GM18868 (cell line): ENCODE measurements at regions not wholly inside any gene's neighbourhood (a gene's known extent, or its start where the extent isn't known, plus 50 kb on each side); places are given as distances from the start of the nearest gene placed in this dataset.
A peak's percentile ranks its signal among the peaks of the same experiment; 100 is the strongest.

Experiments used
- ATAC-seq: cut with Tn5 transposase; IDR thresholded peaks from one replicate; pipeline ENCODE4 v1.9.1; 2021; ENCODE audit warnings: mild to moderate bottlenecking, moderate library complexity; ENCODE audit not compliant: unreplicated experiment

DNA sequence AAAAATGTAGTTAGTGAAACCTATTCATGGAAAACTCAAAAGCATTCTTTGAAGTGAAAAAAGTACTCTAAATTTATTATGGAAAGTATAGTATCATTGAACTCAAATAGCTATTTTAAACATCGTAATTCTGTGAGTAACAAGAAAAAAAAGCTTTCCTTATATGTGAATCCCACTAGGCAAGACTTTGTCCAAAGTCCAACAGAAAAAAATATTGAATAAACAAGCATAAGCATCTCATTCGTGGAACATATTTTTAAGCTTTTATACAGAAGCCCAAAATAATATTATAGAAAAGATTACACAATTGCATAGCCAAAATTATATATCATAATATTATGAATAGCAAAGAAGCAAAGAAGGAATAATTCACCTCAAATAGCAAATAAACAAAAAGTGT, 79.4 kb upstream of the IFNE start:
- ATAC-seq: no peak

GRCh38 chr9:21564175-21564574, 82.1 kb upstream of the IFNE start:
- ATAC-seq: no peak

DNA sequence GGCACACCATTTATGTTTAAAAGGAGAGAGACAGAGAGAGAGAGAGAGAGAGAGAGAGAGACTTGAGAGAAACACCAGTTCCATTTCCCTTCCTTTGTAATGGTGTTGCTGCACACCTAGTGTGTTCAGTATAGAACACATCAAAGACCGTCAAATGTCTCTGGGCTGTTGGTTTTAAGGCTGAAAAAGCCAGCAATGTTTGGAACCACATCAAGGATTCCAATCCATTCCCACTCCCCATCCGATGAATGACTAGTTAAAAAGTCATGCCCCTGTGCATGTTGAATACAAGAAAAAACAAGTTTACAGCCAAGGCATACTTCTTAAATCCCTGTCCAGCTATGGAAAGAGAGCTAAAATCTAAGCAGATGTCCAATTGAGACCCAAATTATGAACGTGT, 83.0 kb upstream of the IFNE start:
- no peak for ATAC-seq

DNA sequence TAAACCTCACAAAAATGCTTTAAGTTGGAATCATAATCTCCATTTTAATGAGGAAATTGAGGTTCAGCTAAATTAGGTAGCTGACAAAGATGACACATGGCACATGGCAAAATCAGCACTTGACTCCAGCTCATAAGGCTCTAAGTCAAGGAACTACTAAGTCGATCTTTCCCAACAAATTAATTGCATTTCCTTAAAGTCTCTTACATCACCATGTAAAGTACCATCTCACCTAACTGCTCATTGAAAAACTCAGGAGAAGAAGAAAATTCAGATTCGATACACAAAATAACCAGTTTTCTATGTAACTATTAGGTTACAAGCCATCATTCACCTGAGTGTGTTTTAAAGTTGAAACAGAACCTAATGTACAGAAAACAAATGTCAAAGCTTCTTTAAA, 85.8 kb upstream of the IFNE start:
- ATAC-seq: no peak

DNA sequence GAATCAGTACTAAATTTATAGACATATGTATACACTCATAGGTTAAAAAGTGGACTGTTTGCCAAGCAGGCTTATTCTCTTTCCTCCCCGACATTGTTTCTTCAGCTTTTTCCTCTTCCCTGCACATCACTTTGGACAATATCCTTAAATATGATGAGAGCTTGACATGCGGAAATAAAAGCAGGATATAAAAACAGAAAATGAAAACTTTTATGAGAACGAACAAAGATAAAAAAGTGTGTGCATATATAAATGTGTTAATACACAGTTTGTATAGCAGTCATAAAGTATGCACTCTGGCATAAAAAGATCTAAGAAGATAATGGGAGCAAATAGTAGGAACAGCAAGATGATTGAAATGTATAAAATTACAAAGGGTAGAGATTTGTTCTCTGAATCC, 86.4 kb upstream of the IFNE start:
- no peak for ATAC-seq

DNA sequence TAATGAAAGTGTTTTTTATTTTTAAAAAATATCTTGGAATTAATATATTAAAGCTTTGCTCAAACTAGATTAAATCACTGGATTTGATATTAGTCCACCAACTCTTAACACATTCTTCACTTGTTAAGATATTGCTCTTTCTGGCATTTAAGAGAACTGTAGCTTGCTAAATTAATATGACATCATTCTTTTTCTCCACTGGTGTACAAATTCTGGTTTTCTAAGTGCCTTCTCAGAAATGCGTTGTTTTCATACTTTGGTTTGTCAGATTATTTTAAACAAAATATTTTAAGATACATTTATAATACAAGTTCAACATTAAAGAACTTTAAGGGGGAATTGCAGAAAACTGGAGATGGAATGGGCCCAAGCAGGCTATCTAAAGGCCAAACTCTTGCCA, 87.6 kb upstream of the IFNE start:
- ATAC-seq: no peak

DNA sequence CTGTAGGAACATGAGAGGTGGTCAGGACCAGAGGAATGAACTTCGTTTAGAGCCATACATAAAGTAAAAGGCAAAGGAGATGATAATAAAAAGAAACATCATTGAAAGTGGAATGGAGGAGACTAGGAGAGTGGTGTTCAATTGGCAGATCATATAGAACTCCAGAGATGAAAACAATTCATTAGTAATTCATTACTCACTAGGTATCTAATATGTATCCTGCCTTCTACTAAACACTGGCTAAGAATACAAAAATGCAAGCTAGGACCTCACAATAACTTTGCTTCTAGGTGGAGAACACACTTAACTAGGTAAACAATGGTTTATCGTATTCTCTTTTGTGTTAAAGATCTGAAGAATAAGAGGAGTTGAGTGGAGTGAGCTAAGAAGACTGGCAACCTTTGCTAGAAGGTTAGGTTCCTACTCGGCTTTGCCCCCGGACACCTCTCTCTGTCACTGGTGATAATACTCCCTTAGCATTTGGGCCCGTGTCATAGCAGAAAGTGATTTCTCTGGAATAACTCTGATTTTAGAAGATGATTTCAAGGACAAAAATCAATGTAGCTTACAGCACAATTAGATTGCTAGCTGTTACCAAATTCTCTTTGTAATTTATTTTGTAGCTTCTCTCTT, 88.6 kb upstream of the IFNE start:
- no peak for ATAC-seq

- ATAC-seq: no peak
Measured at GRCh38 chr9:21574261-21574660, 92.1 kb upstream of the IFNE start.

DNA sequence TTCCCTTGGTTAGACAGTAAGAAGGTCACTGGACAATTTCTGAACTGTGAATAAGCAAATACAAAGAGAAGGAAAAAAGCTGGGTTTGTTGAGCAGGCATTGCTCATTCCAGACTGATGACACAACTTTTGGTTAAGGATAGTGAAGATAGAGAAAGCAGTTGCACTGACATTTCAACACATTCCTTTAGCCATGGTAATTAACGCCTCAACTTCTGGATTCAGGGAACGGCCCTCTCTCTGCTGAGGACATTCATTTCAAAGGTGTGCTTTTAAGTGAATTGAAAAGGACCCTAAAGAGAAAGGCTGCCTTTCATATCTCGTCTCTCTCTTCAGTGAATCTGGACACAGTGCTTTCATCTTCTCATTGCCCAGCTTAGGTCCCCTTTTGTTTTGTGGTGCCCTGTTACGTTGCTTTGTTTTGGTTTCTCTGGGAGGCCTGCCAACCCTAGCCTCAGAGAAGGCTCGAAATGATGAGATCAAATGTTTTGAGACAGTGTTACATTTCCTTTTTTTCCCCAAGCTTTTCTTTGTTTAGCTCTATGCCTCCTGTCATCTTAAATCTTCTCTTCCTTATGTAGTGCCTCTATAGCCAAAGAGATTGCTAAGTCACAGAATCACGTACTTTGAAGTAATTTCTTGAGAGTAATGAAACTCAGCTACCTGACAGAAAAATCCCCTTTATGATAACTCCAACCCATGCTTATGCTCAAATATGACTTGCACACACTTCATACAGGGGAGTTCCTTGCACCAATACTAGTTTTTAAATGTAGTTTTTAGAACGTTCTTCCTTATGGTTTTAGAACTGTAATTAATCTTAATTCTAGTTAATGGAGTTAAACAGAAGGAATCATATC, 94.4 kb upstream of the IFNE start:
- ATAC-seq: peak; percentile 85

GRCh38 chr9:21579247-21579671, 97.1 kb upstream of the IFNE start:
- ATAC-seq: no peak

- no peak for ATAC-seq
Measured at GRCh38 chr9:21579743-21580142, 97.6 kb upstream of the IFNE start.

DNA sequence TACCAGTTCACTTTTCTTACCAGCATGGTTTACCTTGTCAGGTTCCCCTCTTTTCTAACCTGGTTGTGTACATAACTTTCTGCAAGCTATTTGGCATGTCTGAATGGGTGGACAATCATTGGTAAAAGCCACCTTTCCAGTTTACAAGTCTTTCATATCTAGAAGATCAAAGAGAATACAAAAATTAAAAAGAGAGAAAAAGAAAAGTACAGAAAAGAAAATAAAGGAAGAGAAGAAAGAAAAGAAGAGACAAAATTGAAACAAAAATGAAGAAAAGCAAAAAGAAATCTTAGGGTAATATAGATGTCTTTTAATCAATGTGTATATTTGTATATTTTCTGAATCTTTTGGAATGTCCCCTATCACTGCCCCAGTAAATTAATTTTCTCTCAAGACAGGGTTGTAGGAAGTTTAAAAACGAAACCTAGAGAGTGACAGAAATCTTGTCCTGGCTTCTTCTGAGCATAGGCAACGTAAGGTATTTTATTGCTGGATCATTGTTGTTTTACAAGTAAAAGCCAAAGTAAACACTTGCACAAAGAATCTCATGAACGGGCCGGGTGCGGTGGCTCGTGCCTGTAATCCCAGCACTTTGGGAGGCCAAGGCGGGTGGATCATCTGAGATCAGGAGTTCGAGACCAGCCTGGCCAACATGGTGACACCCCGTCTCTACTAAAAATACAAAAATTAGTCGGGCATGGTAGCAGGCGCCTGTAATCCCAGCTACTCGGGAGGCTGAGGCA, 98.7 kb upstream of the IFNE start:
- no peak for ATAC-seq

DNA sequence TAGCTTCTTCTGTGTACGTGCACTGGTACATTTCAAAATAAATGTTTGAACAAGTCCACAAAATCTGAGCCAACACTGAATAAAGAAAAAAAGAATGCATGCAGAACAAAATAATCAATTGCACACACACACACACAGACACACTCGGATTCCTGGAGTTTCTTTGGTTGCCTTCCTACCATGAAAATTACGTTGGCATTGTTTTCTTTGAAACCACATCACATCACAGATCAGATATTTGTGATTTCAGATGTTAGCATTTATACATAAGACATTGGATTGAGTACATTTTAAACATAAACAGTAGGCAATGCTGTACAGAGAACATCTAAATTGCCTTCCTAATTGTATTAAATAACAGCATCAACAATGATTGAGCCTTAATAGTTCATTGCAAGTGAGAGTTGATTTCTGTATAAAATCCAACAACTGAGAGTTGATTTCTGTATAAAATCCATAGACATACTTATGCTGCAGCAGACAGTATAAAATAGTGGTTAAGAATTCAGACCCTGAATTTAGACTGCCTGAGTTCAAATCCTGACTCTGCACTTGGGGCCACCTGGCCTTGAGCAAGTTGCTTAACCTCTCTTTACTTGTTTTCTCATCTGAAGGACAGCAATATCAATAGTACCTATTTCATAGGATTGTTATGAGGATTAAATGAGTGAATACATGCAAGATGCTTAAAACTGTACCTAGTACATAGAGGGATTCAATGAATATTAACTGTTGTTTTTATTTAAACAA, 101.7 kb upstream of the IFNE start:
- no peak for ATAC-seq

GRCh38 chr9:21584890-21585289, 102.8 kb upstream of the IFNE start:
- ATAC-seq: no peak

DNA sequence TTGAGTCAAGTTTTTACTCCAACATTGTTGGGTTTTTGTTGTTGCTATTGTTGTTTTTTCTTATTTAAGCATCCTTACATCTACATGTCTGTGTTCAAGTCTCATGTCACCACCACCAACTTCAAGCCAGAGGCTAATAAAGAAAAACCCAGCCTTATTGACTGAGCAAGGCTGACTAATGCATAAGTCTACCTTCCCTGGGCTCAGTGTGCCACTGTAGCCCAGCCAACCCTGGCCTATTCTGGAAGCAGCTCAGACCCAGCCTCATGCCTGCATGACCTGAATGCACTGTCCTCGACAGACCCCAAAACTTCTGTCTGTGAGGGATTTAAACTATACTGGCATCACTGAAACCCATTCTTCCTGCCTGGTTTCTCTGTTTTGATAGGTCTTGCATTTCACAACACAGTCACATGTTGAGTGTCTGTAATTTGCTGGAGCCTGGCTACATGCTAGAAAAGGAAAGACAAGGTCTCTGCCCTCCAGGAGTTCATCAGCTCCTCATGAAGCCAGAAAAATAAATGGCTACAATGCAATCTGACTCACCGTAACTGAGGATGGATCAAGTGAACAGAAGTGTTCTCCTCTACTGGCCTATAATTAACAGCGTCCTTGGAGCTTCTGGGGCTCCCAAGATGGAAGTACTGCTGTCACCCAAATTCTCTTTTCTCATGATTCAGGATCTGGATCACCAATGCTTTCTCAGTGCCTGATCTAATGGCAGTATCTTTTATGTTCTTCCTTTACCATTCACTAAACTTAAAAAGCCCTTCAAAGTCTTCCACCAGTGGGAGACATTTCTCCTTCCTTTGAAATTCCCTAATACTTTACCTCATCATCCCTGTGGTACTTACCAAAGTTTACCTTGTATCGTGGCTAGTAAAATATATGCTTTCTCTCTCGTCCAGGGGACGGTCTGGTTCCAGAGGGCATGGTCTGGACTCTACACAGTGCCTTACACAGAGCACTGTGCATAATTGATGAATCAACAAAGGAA, 103.9 kb upstream of the IFNE start:
- ATAC-seq: no peak

DNA sequence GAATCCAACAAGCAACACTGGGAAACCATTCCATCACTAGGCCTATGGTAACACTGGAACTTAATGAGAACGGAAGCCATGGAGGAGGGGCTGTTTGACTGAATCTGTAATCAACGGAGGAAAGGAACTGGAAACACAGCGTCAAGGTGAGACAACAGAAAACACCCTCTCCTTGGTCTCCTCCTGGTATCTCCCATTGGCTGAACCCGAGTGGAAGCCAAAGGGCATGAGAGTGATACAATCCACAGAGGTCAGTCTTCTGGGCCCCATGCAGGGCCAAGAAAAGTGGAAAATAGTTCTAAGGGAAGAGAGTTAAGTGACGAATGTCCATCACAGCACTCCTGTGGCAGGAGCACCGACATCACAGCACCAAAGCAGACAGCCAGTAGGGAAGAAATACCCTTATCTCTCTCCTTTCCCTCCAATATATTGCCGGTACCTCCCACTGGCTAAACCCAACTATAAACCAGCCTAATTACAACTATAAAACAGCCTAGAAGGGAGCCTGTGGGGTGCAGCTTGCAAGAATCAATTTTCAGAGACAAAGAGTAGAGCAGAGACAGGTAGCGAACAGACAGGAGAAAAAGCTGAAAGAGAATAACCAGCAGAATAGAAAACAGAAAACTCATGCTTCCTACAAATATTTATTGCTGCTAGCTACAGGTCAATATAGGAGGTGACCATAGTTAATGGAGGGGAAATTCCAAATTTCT, 107.4 kb upstream of the IFNE start:
- no peak for ATAC-seq

DNA sequence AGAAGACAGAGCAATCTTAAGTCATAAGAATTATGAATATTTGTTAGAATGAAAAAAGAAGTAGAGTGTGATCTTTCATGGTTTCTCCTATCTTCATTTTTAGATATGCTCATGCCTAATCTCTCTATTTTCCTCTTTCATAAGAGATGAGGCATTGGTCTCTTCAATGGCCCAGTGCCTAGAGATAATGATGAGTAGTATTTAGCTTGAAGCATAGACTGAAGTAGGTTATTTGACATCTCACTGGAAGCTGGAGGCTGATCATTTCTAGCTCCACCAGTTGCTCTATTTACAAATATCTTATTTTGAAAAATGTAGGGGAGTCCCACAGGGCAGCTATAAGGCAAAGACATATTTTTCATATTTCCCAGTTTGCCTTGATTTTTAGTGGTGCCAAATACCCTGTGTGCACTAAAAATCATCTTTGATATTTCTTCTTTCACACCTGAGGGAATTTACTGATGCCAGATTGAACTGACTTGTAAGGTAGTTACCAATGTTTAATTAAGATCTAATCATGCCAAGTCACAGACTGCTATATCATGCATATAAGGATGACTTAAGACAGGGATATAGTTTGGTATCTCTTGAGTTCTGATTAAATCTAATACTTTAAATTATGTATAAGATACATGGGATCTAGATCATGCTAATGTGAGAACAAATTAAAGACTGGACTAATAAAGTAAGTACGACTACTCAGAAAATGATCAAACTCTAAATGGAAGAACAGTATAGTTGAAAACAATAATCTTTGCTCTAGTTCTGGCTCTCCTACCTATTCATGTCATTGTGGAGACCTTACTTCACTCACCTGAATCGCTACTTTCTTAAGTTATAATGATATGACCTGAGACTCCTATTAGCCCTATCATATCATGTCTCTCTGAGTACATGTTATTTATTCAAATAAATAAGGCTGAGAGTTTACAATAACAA, 108.2 kb upstream of the IFNE start:
- no peak for ATAC-seq
